HG02943 (cell line): ENCODE measurements at regions not wholly inside any gene's neighbourhood (a gene's known extent, or its start where the extent isn't known, plus 50 kb on each side); places are given as distances from the start of the nearest gene placed in this dataset.

Experiments
- ATAC-seq: cut with Tn5 transposase; IDR thresholded peaks from one replicate; pipeline ENCODE4 v1.9.1; 2021; ENCODE audit warnings: mild to moderate bottlenecking, low read depth, moderate library complexity; ENCODE audit not compliant: unreplicated experiment

- no peak for ATAC-seq
These were observed 73.9 kb upstream of the DIPK2B start for GRCh38 chrX:45274576-45274975.

GRCh38 chrX:45267007-45267406, 66.3 kb upstream of the DIPK2B start:
- no peak for ATAC-seq

GRCh38 chrX:45266456-45266855, 65.8 kb upstream of the DIPK2B start:
- no peak for ATAC-seq

- ATAC-seq: no peak
These were observed 64.2 kb upstream of the DIPK2B start for GRCh38 chrX:45264865-45265264.

GRCh38 chrX:45261471-45261870, 60.8 kb upstream of the DIPK2B start:
- no peak for ATAC-seq

GRCh38 chrX:45261005-45261404, 60.3 kb upstream of the DIPK2B start:
- ATAC-seq: no peak

- no peak for ATAC-seq
These were observed 58.2 kb upstream of the DIPK2B start for GRCh38 chrX:45258731-45259402.
